ENCODE measurements at regions not wholly inside any gene's neighbourhood (a gene's known extent, or its start where the extent isn't known, plus 50 kb on each side); places are given as distances from the start of the nearest gene placed in this dataset.

- 0 out of 2 replicates have a peak, but pooled peaks cover 5% of the 10 kb centered on the region for H3K27me3 ChIP-seq (ENCODE audit: control insufficient read depth, low read length)
- no peaks in the 10 kb centered on the region for H3K9me2 ChIP-seq (replicated peaks; ENCODE audit: control insufficient read depth, low read length)
- no peaks in the 10 kb centered on the region for H4K20me1 ChIP-seq (ENCODE audit: control insufficient read depth, insufficient read depth, low read depth, low read length)
- TF ChIP-seq EZH2phosphoT487 (IDR thresholded peaks at IDR 0.05; ENCODE audit: borderline replicate concordance, low read length) (no peak), CTCF (IDR thresholded peaks at IDR 0.05; ENCODE audit: low read depth, low read length, poor library complexity, severe bottlenecking) (no peak)
- H3K79me2 ChIP-seq (ENCODE audit: control insufficient read depth, low read length): no peaks in the 10 kb centered on the region
- H3K36me3 ChIP-seq (ENCODE audit: control insufficient read depth, low read length): no peaks in the 10 kb centered on the region
- H3K4me3 ChIP-seq (ENCODE audit: low read length): no peak overlapping the region
- H3K27ac ChIP-seq (ENCODE audit: low read depth, low read length): no peak overlapping the region
- H3F3A ChIP-seq (ENCODE audit: control insufficient read depth, insufficient read depth): no peaks in the 10 kb centered on the region
- H3K4me2 ChIP-seq (ENCODE audit: low read length): no peak overlapping the region
- H3K4me1 ChIP-seq (ENCODE audit: control insufficient read depth, low read length): no peaks in the 10 kb centered on the region
- no peaks in the 10 kb centered on the region for H3K9me3 ChIP-seq (ENCODE audit: control insufficient read depth, insufficient read depth, low read length)
Observed at GRCh38 chr5:69001627-69002026, 92.2 kb upstream of the SLC30A5 start.

- no peaks in the 10 kb centered on the region for H3F3A ChIP-seq (ENCODE audit: control insufficient read depth, insufficient read depth)
- H3K27ac ChIP-seq (ENCODE audit: low read depth, low read length): no peak overlapping the region
- H3K9me2 ChIP-seq (replicated peaks; ENCODE audit: control insufficient read depth, low read length): no peaks in the 10 kb centered on the region
- no peak overlapping the region for H3K4me2 ChIP-seq (ENCODE audit: low read length)
- no peak overlapping the region for H3K4me3 ChIP-seq (ENCODE audit: low read length)
- no peaks in the 10 kb centered on the region for H4K20me1 ChIP-seq (ENCODE audit: control insufficient read depth, insufficient read depth, low read depth, low read length)
- H3K79me2 ChIP-seq (ENCODE audit: control insufficient read depth, low read length): no peaks in the 10 kb centered on the region
- H3K4me1 ChIP-seq (ENCODE audit: control insufficient read depth, low read length): no peaks in the 10 kb centered on the region
- TF ChIP-seq CTCF (IDR thresholded peaks at IDR 0.05; ENCODE audit: low read depth, low read length, poor library complexity, severe bottlenecking) (no peak), EZH2phosphoT487 (IDR thresholded peaks at IDR 0.05; ENCODE audit: borderline replicate concordance, low read length) (no peak)
- H3K9me3 ChIP-seq (ENCODE audit: control insufficient read depth, insufficient read depth, low read length): no peaks in the 10 kb centered on the region
- H3K36me3 ChIP-seq (ENCODE audit: control insufficient read depth, low read length): no peaks in the 10 kb centered on the region
- H3K27me3 ChIP-seq (ENCODE audit: control insufficient read depth, low read length): no peaks in the 10 kb centered on the region
Observed at GRCh38 chr5:69004127-69004526, 89.7 kb upstream of the SLC30A5 start.

- Histone ChIP-seq H3K4me3 (ENCODE audit: low read length) (no peak overlapping the region), H3K27ac (ENCODE audit: low read depth, low read length) (no peak overlapping the region), H3K79me2 (ENCODE audit: control insufficient read depth, low read length) (no peaks in the 10 kb centered on the region), H3K36me3 (ENCODE audit: control insufficient read depth, low read length) (no peaks in the 10 kb centered on the region), H4K20me1 (ENCODE audit: control insufficient read depth, insufficient read depth, low read depth, low read length) (no peaks in the 10 kb centered on the region), H3K9me2 (replicated peaks; ENCODE audit: control insufficient read depth, low read length) (no peaks in the 10 kb centered on the region), H3K9me3 (ENCODE audit: control insufficient read depth, insufficient read depth, low read length) (no peaks in the 10 kb centered on the region), H3F3A (ENCODE audit: control insufficient read depth, insufficient read depth) (no peaks in the 10 kb centered on the region), H3K27me3 (ENCODE audit: control insufficient read depth, low read length) (no peaks in the 10 kb centered on the region), H3K4me1 (ENCODE audit: control insufficient read depth, low read length) (no peaks in the 10 kb centered on the region), H3K4me2 (ENCODE audit: low read length) (no peak overlapping the region)
- TF ChIP-seq CTCF (IDR thresholded peaks at IDR 0.05; ENCODE audit: low read depth, low read length, poor library complexity, severe bottlenecking) (no peak), EZH2phosphoT487 (IDR thresholded peaks at IDR 0.05; ENCODE audit: borderline replicate concordance, low read length) (no peak)
Observed at GRCh38 chr5:69004676-69005075, 89.1 kb upstream of the SLC30A5 start.

GRCh38 chr5:69006030-69006429, 87.8 kb upstream of the SLC30A5 start:
- H3K79me2 ChIP-seq (ENCODE audit: control insufficient read depth, low read length): no peaks in the 10 kb centered on the region
- H3K4me3 ChIP-seq (ENCODE audit: low read length): no peak overlapping the region
- no peaks in the 10 kb centered on the region for H3K36me3 ChIP-seq (ENCODE audit: control insufficient read depth, low read length)
- no peaks in the 10 kb centered on the region for H3K27me3 ChIP-seq (ENCODE audit: control insufficient read depth, low read length)
- no peaks in the 10 kb centered on the region for H3K9me3 ChIP-seq (ENCODE audit: control insufficient read depth, insufficient read depth, low read length)
- no peaks in the 10 kb centered on the region for H3K9me2 ChIP-seq (replicated peaks; ENCODE audit: control insufficient read depth, low read length)
- no peak overlapping the region for H3K27ac ChIP-seq (ENCODE audit: low read depth, low read length)
- H3K4me2 ChIP-seq (ENCODE audit: low read length): no peak overlapping the region
- H3K4me1 ChIP-seq (ENCODE audit: control insufficient read depth, low read length): no peaks in the 10 kb centered on the region
- H3F3A ChIP-seq (ENCODE audit: control insufficient read depth, insufficient read depth): no peaks in the 10 kb centered on the region
- TF ChIP-seq EZH2phosphoT487 (IDR thresholded peaks at IDR 0.05; ENCODE audit: borderline replicate concordance, low read length): no peak
- H4K20me1 ChIP-seq (ENCODE audit: control insufficient read depth, insufficient read depth, low read depth, low read length): no peaks in the 10 kb centered on the region

Measured in DOHH2 (cell line).